Ectodermal cell (in vitro differentiated cells): ENCODE measurements at regions not wholly inside any gene's neighbourhood (a gene's known extent, or its start where the extent isn't known, plus 50 kb on each side); places are given as distances from the start of the nearest gene placed in this dataset.

Experiments
- H3K27ac ChIP-seq: 2 replicates; pipeline ENCODE4 v1.7.0; 2013; ENCODE audit warnings: mild to moderate bottlenecking, low read depth, low read length; ENCODE audit not compliant: insufficient read depth, poor library complexity, severe bottlenecking
- H3K27me3 ChIP-seq: 2 replicates; pipeline ENCODE4 v1.7.0; 2013; ENCODE audit warnings: mild to moderate bottlenecking, low read length; ENCODE audit not compliant: insufficient read depth, control insufficient read depth, poor library complexity, severe bottlenecking
- H3K36me3 ChIP-seq: one replicate; pipeline ENCODE4 v1.7.0; 2013; ENCODE audit warnings: low read length; ENCODE audit not compliant: control insufficient read depth, insufficient read depth
- H3K4me1 ChIP-seq: one replicate; pipeline ENCODE4 v1.7.0; 2013; ENCODE audit warnings: low read length; ENCODE audit not compliant: control insufficient read depth, insufficient read depth
- H3K4me3 ChIP-seq: 2 replicates; pipeline ENCODE4 v1.7.0; 2013; ENCODE audit warnings: low read depth, low read length, control low read depth; ENCODE audit not compliant: insufficient read depth
- H3K9me3 ChIP-seq: 2 replicates; pipeline ENCODE4 v1.7.0; 2013; ENCODE audit warnings: mild to moderate bottlenecking, low read length, moderate library complexity; ENCODE audit not compliant: control insufficient read depth
- WGBS, 2 experiments: methylation state at CpG; one replicate each; pipeline ENCODE4 v1.1.7; 2013; ENCODE audit warnings: missing lambda C conversion rate in 2 of 2; 5-methylcytosine and 5-hydroxymethylcytosine counted together

DNA sequence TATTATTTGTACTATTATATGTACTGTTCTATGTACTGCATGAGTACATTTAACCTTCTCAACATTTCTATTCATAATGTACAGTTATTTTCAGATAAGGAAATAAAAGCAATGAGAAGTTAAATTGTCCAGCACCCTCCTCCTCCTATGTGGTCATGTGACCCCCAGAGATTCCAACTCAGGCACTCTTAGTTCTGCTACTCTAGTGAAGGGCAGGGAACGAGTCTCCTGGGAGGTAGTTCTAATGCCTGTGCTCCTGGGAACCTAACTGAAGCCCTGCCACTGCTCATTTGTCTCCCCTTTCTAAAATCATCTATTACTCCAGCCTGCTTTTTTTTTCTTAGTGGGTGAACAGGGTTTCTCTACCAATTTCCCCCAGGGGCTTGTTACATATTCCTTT, 105.9 kb upstream of the GPRIN3 start:
- Histone ChIP-seq H3K27me3 (no peaks in the 10 kb centered on the region), H3K4me3 (no peak overlapping the region), H3K9me3 (no peaks in the 10 kb centered on the region), H3K4me1 (no peaks in the 10 kb centered on the region), H3K36me3 (no peaks in the 10 kb centered on the region), H3K27ac (no peak overlapping the region)
- 90 to 94% methylated on average over 1 of the region's 1 CpG for WGBS, 2 experiments

- Histone ChIP-seq H3K27ac (no peak overlapping the region), H3K36me3 (no peaks in the 10 kb centered on the region), H3K4me1 (no peaks in the 10 kb centered on the region), H3K27me3 (no peaks in the 10 kb centered on the region), H3K4me3 (no peak overlapping the region), H3K9me3 (no peaks in the 10 kb centered on the region)
- 89 to 94% methylated on average over 5 to 6 of the region's 6 CpGs for WGBS, 2 experiments
These were observed 104.1 kb upstream of the GPRIN3 start for GRCh38 chr4:89411539-89412309.

DNA sequence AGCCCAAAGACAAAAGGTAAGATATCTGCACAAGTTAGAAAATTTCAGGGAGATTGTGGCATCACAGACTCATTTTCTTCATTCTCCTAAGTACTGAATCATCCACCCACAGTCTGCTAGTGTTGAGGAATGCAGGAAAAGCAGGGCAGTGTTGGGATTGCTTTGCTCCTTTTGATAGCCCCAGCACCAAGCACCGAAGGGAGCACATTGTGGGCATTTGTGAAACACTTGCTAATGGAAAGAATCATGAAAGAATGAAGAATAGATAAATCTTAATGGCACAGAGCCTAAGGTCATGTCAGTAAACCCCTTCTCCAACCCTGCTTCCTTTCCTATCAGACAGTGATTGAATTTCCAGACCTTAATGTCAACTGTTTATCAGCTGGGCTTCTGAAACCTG, 103.1 kb upstream of the GPRIN3 start:
- no peaks in the 10 kb centered on the region for H3K4me1 ChIP-seq
- no peaks in the 10 kb centered on the region for H3K9me3 ChIP-seq
- H3K27me3 ChIP-seq, result no peaks in the 10 kb centered on the region
- H3K36me3 ChIP-seq, result no peaks in the 10 kb centered on the region
- no peak overlapping the region for H3K4me3 ChIP-seq
- WGBS, 2 experiments, result 50 to 57% methylated on average over 1 of the region's 1 CpG
- H3K27ac ChIP-seq, result no peak overlapping the region

GRCh38 chr4:89404530-89404929, 96.9 kb upstream of the GPRIN3 start:
- H3K27ac ChIP-seq, result no peak overlapping the region
- H3K27me3 ChIP-seq, result no peaks in the 10 kb centered on the region
- H3K4me1 ChIP-seq, result no peaks in the 10 kb centered on the region
- H3K9me3 ChIP-seq, result no peaks in the 10 kb centered on the region
- no peaks in the 10 kb centered on the region for H3K36me3 ChIP-seq
- H3K4me3 ChIP-seq, result no peak overlapping the region
- 92 to 100% methylated on average over 1 to 3 of the region's 3 CpGs for WGBS, 2 experiments

GRCh38 chr4:89403826-89404225, 96.2 kb upstream of the GPRIN3 start:
- Histone ChIP-seq H3K4me1 (no peaks in the 10 kb centered on the region), H3K27ac (no peak overlapping the region), H3K27me3 (no peaks in the 10 kb centered on the region), H3K36me3 (no peaks in the 10 kb centered on the region), H3K9me3 (no peaks in the 10 kb centered on the region), H3K4me3 (no peak overlapping the region)
- 90 to 96% methylated on average over 2 of the region's 2 CpGs for WGBS, 2 experiments

DNA sequence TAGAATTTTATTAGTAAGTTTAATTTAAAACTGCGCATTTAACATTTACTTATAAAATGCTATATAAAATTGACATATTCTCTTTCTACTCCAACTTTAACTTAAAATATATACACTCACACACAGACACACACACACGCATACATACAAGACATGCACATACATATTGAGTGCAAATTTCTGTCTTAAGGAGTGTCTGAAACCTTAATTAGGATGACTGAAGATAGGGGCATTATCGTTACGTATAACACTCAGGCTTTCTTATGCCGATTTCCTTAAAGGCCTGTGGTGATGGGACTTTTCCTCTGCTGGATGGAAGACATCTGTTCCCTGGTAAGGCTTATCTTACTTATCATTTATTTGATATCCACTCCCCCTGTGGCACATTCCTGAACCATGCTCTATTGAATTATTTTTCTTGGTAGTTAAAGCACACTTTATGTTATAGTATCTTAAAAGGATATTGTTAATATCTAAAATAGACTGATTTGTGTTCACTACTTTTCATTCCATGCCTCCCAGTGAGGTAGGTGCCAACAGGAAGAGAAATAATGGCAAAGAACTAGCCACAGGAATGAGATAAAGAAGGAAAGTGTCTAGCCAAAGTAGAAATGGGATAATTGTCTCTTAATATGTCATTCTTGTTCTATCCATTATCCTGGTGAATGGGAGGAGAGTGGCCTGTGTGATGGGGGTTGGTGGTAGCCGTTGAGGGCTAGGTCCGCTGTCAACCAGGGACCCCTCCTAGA, 92.9 kb upstream of the GPRIN3 start:
- Histone ChIP-seq H3K9me3 (no peaks in the 10 kb centered on the region), H3K4me1 (no peaks in the 10 kb centered on the region), H3K36me3 (no peaks in the 10 kb centered on the region), H3K27ac (no peak overlapping the region), H3K4me3 (no peak overlapping the region), H3K27me3 (no peaks in the 10 kb centered on the region)
- 88 to 95% methylated on average over 5 to 7 of the region's 7 CpGs for WGBS, 2 experiments

- Histone ChIP-seq H3K27me3 (no peaks in the 10 kb centered on the region), H3K4me3 (no peak overlapping the region), H3K36me3 (no peaks in the 10 kb centered on the region), H3K4me1 (no peaks in the 10 kb centered on the region), H3K27ac (no peak overlapping the region), H3K9me3 (no peaks in the 10 kb centered on the region)
These were observed 91.0 kb upstream of the GPRIN3 start for GRCh38 chr4:89398644-89399043.

- Histone ChIP-seq H3K4me1 (no peaks in the 10 kb centered on the region), H3K27me3 (no peaks in the 10 kb centered on the region), H3K36me3 (no peaks in the 10 kb centered on the region), H3K27ac (no peak overlapping the region), H3K9me3 (no peaks in the 10 kb centered on the region), H3K4me3 (no peak overlapping the region)
- WGBS, 2 experiments, result 84 to 92% methylated on average over 3 to 4 of the region's 4 CpGs
These were observed 90.5 kb upstream of the GPRIN3 start for GRCh38 chr4:89398146-89398545.

- no peaks in the 10 kb centered on the region for H3K4me1 ChIP-seq
- WGBS, 2 experiments, result 87 to 91% methylated on average over 1 of the region's 1 CpG
- H3K9me3 ChIP-seq, result no peaks in the 10 kb centered on the region
- no peaks in the 10 kb centered on the region for H3K36me3 ChIP-seq
- H3K27me3 ChIP-seq, result no peaks in the 10 kb centered on the region
- no peak overlapping the region for H3K4me3 ChIP-seq
- H3K27ac ChIP-seq, result no peak overlapping the region
These were observed 89.8 kb upstream of the GPRIN3 start for GRCh38 chr4:89397441-89397840.

DNA sequence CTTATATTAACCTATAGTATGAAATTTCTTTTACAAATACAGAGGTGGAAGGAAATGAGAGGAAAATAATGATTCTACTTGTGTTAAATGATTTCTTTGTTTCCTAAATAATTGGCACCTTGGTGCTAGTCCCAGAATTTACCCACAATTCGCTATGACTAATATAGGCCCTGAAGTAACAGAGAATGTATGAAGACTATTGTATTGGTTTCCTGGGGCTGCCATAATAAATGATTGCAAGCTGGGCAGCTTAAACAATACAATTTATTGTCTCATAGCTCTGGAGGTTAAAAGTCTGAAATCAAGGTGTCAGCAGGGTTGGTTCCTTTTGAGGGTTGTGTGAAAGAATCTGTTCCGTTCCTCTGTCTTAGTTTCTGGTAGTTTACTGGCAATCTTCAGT, 74.8 kb upstream of the GPRIN3 start:
- H3K4me3 ChIP-seq, result no peak overlapping the region
- 86 to 88% methylated on average over 2 of the region's 2 CpGs for WGBS, 2 experiments
- H3K9me3 ChIP-seq, result no peaks in the 10 kb centered on the region

More for the DNA sequence above, 74.8 kb upstream of the GPRIN3 start:
- H3K27ac ChIP-seq, result no peak overlapping the region
- no peaks in the 10 kb centered on the region for H3K36me3 ChIP-seq
- H3K27me3 ChIP-seq, result no peaks in the 10 kb centered on the region
- peaks cover 3% of the 10 kb centered on the region for H3K4me1 ChIP-seq
